ENCODE measurements at regions not wholly inside any gene's neighbourhood (a gene's known extent, or its start where the extent isn't known, plus 50 kb on each side); places are given as distances from the start of the nearest gene placed in this dataset.

DNA sequence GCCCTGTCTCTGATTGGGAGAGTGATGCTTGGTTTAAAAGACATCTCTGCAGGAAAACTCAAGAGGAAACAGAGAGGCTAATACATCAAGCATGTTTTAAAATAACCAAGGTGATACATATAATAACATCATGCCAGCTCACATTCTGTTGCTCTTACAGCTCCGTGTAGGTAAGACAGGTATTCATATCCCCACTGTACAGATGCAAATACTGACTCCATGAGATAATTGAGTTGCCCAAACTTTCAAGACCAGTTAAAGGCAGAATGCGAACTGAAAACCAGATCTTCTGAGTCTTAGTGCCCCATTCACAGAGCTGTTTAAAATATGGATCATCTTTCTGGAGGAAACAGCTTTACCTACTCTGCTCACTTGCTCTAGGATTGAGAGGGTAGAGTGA, 214.0 kb downstream of the PIK3R1 start:
- no peak overlapping the region for H3K4me3 ChIP-seq (ENCODE audit: low read depth, poor library complexity, severe bottlenecking)
- DNase-seq (ENCODE audit: low spot score in 2 of 2): no peak
- TF ChIP-seq, protein P1, sequence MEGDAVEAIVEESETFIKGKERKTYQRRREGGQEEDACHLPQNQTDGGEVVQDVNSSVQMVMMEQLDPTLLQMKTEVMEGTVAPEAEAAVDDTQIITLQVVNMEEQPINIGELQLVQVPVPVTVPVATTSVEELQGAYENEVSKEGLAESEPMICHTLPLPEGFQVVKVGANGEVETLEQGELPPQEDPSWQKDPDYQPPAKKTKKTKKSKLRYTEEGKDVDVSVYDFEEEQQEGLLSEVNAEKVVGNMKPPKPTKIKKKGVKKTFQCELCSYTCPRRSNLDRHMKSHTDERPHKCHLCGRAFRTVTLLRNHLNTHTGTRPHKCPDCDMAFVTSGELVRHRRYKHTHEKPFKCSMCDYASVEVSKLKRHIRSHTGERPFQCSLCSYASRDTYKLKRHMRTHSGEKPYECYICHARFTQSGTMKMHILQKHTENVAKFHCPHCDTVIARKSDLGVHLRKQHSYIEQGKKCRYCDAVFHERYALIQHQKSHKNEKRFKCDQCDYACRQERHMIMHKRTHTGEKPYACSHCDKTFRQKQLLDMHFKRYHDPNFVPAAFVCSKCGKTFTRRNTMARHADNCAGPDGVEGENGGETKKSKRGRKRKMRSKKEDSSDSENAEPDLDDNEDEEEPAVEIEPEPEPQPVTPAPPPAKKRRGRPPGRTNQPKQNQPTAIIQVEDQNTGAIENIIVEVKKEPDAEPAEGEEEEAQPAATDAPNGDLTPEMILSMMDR (IDR thresholded peaks at IDR 0.05): no peak
- TF ChIP-seq POLR2A (IDR thresholded peaks at IDR 0.05): no peak
- intact Hi-C loops (cut with DNase I; ENCODE audit: low total_unique reads): no loop called here
- 94 to 95% methylated on average over 2 of the region's 2 CpGs for WGBS, 2 donors

DNA sequence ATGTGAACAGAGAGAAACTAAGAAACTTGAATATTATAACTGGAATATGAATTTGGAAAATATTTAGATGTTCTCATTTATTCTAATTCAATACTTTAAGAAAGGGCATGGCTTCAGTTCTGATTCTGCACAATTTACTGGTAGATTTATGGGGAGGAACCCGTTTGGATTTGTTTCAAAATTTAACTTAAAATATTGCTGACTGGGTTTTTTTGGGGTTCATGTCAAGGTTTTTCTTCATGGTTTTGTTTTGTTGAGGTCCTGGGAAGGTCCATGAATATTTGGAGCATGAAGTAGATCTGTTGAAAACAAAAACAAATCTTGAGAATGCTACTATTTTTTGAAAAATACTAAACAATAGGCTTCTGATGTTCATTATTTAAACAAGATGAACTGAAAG, 214.7 kb downstream of the PIK3R1 start:
- no peak overlapping the region for H3K4me3 ChIP-seq (ENCODE audit: low read depth, poor library complexity, severe bottlenecking)
- 52 to 68% methylated on average over 1 of the region's 1 CpG for WGBS, 2 donors
- DNase-seq (ENCODE audit: low spot score in 2 of 2): no peak
- no peak for TF ChIP-seq POLR2A (IDR thresholded peaks at IDR 0.05)
- TF ChIP-seq, protein P1 (IDR thresholded peaks at IDR 0.05): no peak
- intact Hi-C loops (cut with DNase I; ENCODE audit: low total_unique reads): no loop called here

DNA sequence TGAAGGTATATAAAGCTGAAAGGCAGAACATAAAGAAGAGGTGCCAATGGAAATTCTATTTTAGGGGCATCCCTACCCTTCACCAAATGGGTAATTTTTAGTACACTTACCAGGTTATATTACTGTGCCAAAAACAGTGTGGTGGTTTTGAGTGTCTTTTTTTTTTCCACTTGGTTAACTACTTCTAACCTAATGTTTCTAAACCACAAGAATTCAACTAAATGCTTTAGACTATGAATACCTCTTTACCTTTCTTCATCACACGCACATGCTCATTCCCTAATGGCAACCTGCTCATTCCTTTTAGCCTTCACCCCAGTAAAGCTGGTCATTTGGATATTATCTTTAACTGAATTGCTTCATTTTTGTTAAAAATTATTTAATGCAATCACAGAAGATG, 215.6 kb downstream of the PIK3R1 start:
- 87 to 89% methylated on average over 1 of the region's 1 CpG for whole genome bisulfite sequencing, 2 donors
- no peak for DNase-seq (ENCODE audit: low spot score in 2 of 2)
- intact Hi-C loops (cut with DNase I; ENCODE audit: low total_unique reads): no loop called here
- no peak for TF ChIP-seq POLR2A (IDR thresholded peaks at IDR 0.05)
- TF ChIP-seq, protein P1 (IDR thresholded peaks at IDR 0.05): no peak
- H3K4me3 ChIP-seq (ENCODE audit: low read depth, poor library complexity, severe bottlenecking): no peak overlapping the region

DNA sequence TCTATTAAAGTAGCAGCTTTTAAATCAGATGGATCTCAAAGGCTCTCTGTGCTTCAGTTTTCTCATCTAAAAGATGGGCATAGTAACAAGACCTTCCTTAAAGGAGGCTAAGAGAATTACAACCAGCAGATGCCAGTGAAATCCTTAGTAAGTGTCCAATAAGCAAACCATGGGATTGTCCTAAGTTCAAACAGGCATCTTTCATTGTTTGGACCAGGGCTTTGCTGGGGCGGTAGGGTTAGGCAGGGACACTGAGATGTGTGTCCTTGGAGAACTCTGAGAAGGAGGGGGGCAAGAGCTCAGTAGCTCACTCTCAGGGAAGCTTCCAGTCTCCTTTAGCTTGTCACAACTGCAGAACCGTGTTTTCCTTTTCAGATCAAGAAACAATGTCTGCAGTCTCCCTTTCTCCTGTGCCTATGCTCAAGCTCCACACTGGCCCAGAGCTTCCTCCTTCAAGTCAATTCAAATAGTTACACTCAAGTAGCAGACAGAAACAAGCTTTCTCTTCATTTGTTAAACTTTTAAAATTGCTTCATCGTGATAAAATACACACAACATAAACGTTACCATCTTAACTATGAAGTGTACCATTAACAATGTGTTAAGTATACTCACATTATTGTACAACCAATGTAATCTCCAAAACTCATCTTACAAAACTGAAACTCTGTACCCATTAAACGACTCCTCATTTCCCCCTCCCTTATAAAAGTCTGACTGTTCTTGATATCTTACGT, 216.2 kb downstream of the PIK3R1 start:
- TF ChIP-seq, protein P1 (IDR thresholded peaks at IDR 0.05): no peak
- no peak for TF ChIP-seq POLR2A (IDR thresholded peaks at IDR 0.05)
- no peak overlapping the region for H3K4me3 ChIP-seq (ENCODE audit: low read depth, poor library complexity, severe bottlenecking)
- intact Hi-C loops (cut with DNase I; ENCODE audit: low total_unique reads): no loop called here
- 83 to 88% methylated on average over 6 of the region's 6 CpGs for WGBS, 2 donors
- no peak for DNase-seq (ENCODE audit: low spot score in 2 of 2)

DNA sequence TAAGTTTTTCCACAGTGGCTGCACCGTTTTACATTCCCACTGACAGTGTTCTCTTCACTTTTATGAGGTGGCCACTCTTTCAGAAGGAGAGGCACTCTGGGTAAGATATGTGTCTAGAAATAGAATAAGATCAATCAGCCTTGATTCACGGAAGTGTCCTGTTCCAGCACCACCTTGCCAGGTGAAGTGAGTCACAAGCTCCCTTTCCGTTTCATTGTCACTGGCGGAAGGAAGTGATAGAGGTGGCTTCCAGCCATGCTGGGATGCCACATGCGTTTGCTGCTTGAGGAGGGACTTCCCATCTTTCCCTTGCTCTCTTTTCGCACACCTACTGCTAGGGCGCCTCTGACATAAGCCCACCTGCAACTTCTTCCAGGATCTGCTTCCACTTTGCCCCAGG, 217.1 kb downstream of the PIK3R1 start:
- DNase-seq (ENCODE audit: low spot score in 2 of 2): no peak
- intact Hi-C loops (cut with DNase I; ENCODE audit: low total_unique reads): no loop called here
- WGBS, 2 donors: 59 to 73% methylated on average over 7 of the region's 7 CpGs
- H3K4me3 ChIP-seq (ENCODE audit: low read depth, poor library complexity, severe bottlenecking): no peak overlapping the region
- TF ChIP-seq, protein P1 (IDR thresholded peaks at IDR 0.05): no peak
- TF ChIP-seq POLR2A (IDR thresholded peaks at IDR 0.05): no peak

DNA sequence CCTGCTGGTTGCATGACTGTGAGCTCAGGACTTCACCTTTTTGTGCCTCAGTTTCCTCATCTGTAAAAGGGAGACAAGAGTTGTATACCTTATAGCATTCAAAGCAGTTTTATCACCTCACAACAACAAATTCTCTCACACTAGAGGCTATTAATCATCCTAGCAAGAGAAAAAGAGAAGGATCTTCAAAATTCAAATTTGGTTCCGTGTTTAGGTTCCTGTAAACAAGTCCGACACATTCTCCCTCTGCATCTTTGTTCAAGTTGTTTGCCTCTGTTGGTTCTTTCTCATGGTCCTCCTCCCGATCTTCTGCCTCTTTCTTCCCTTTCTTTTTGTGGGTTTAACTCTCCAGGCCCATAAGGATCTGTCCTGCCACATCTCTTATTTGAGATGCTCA, 218.0 kb downstream of the PIK3R1 start:
- WGBS, 2 donors: 87 to 89% methylated on average over 3 of the region's 3 CpGs
- no peak for TF ChIP-seq POLR2A (IDR thresholded peaks at IDR 0.05)
- TF ChIP-seq, protein P1 (IDR thresholded peaks at IDR 0.05): no peak
- intact Hi-C loops (cut with DNase I; ENCODE audit: low total_unique reads): no loop called here
- H3K4me3 ChIP-seq (ENCODE audit: low read depth, poor library complexity, severe bottlenecking): no peak overlapping the region
- no peak for DNase-seq (ENCODE audit: low spot score in 2 of 2)

All from lower leg skin (tissue), 4 donors.